Neural cell (in vitro differentiated cells): ENCODE measurements at regions not wholly inside any gene's neighbourhood (a gene's known extent, or its start where the extent isn't known, plus 50 kb on each side); places are given as distances from the start of the nearest gene placed in this dataset.

Experiments
- H2AFZ ChIP-seq: fragments of 200-600, 300-800 bp; sonication (generic), shearing (Covaris generic); 2 replicates; pipeline ENCODE4 v1.6.0; 2014; ENCODE audit warnings: low read depth, mild to moderate bottlenecking, antibody characterized with exemption, low read length, moderate library complexity
- H3F3A ChIP-seq: fragments of 200-600 bp; shearing (Covaris generic); 2 replicates; pipeline ENCODE4 v1.6.1; 2016; ENCODE audit warnings: mild to moderate bottlenecking, moderate library complexity, mixed read lengths, antibody characterized with exemption, low read length; ENCODE audit not compliant: insufficient read depth, poor library complexity, severe bottlenecking
- H3K27ac ChIP-seq: fragments of 200-600, 300-800 bp; sonication (generic), shearing (Covaris generic); 2 replicates; pipeline ENCODE4 v1.5.1; 2014; ENCODE audit warnings: mild to moderate bottlenecking, low read length, moderate library complexity
- H3K27me3 ChIP-seq: fragments of 300-800, 200-600 bp; sonication (generic), shearing (Covaris generic); 2 replicates; pipeline ENCODE4 v1.6.0; 2014; ENCODE audit warnings: mild to moderate bottlenecking, low read depth, low read length, moderate library complexity; ENCODE audit not compliant: insufficient read depth
- H3K36me3 ChIP-seq: fragments of 300-800, 200-600 bp; sonication (generic), shearing (Covaris generic); 2 replicates; pipeline ENCODE4 v1.5.1; 2014; ENCODE audit warnings: mild to moderate bottlenecking, antibody characterized with exemption, low read length, moderate library complexity; ENCODE audit not compliant: insufficient read depth
- H3K4me2 ChIP-seq: fragments of 300-800, 200-600 bp; sonication (generic), shearing (Covaris generic); 2 replicates; pipeline ENCODE4 v1.6.0; 2014; ENCODE audit warnings: mild to moderate bottlenecking, low read length
- H3K4me3 ChIP-seq: fragments of 300-800, 200-600 bp; sonication (generic), shearing (Covaris generic); 2 replicates; pipeline ENCODE4 v1.5.1; 2014; ENCODE audit warnings: mild to moderate bottlenecking, low read length, moderate library complexity
- H3K79me2 ChIP-seq: fragments of 200-600 bp; shearing (Covaris generic); replicated peaks from 2 replicates; pipeline ENCODE4 v1.6.0; 2014; ENCODE audit warnings: mild to moderate bottlenecking, low read length, moderate library complexity; ENCODE audit not compliant: insufficient read depth
- H3K9ac ChIP-seq: fragments of 300-800, 200-600 bp; sonication (generic), shearing (Covaris generic); 2 replicates; pipeline ENCODE4 v1.6.1; 2016; ENCODE audit warnings: mild to moderate bottlenecking, low read length, mixed read lengths
- H3K9me2 ChIP-seq: fragments of 200-600 bp; shearing (Covaris generic); 2 replicates; pipeline ENCODE4 v1.6.1; 2016; ENCODE audit warnings: mild to moderate bottlenecking, low read length, mixed read lengths; ENCODE audit not compliant: insufficient read depth
- H3K9me3 ChIP-seq: fragments of 200-600, 300-800 bp; sonication (generic), shearing (Covaris generic); 2 replicates; pipeline ENCODE4 v1.6.1; 2016; ENCODE audit warnings: mild to moderate bottlenecking, mixed run types, low read length, moderate library complexity, mixed read lengths
- H4K20me1 ChIP-seq: fragments of 200-600 bp; shearing (Covaris generic); 2 replicates; pipeline ENCODE4 v1.6.1; 2016; ENCODE audit warnings: mild to moderate bottlenecking, mixed run types; ENCODE audit not compliant: insufficient read depth
- CTCF ChIP-seq: fragments of 450-650 bp; IDR thresholded peaks from 2 replicates; pipeline ENCODE4 v1.5.1; 2014; ENCODE audit warnings: antibody characterized with exemption, mild to moderate bottlenecking, moderate library complexity; ENCODE audit not compliant: poor library complexity, severe bottlenecking
- EP300 ChIP-seq: fragments of 450-650 bp; conservative IDR thresholded peaks from 2 replicates; pipeline ENCODE4 v1.6.1; 2014; ENCODE audit warnings: antibody characterized with exemption, mild to moderate bottlenecking, moderate library complexity; ENCODE audit not compliant: poor library complexity, severe bottlenecking
- EZH2 ChIP-seq: fragments of 200-600, 300-800 bp; shearing (Covaris generic), sonication (generic); IDR thresholded peaks from 2 replicates; pipeline ENCODE4 v1.6.1; 2014; ENCODE audit warnings: antibody characterized with exemption, low read length, borderline replicate concordance, mild to moderate bottlenecking; ENCODE audit not compliant: insufficient read depth, poor library complexity, severe bottlenecking
- MXI1 ChIP-seq: fragments of 450-650 bp; conservative IDR thresholded peaks from 2 replicates; pipeline ENCODE4 v1.6.1; 2014; ENCODE audit warnings: antibody characterized with exemption, mild to moderate bottlenecking; ENCODE audit not compliant: poor library complexity, severe bottlenecking
- POLR2AphosphoS5 ChIP-seq: IDR thresholded peaks from 2 replicates; pipeline ENCODE4 v1.6.1; 2012
- RAD21 ChIP-seq: fragments of 450-650 bp; conservative IDR thresholded peaks from 2 replicates; pipeline ENCODE4 v1.6.1; 2014; ENCODE audit warnings: antibody characterized with exemption, mild to moderate bottlenecking, moderate library complexity
- REST ChIP-seq: IDR thresholded peaks from 2 replicates; pipeline ENCODE4 v1.6.1; 2012; ENCODE audit warnings: borderline replicate concordance
- SMC3 ChIP-seq: fragments of 450-650 bp; conservative IDR thresholded peaks from 2 replicates; pipeline ENCODE4 v1.6.1; 2014; ENCODE audit warnings: antibody characterized with exemption, mild to moderate bottlenecking, moderate library complexity; ENCODE audit not compliant: poor library complexity
- TAF1 ChIP-seq: IDR thresholded peaks from 2 replicates; pipeline ENCODE4 v1.6.1; 2012; ENCODE audit warnings: low read depth

GRCh38 chr3:56885879-56886278, 84.1 kb upstream of the ARHGEF3 start:
- H3K4me2 ChIP-seq, result no peak overlapping the region
- no peaks in the 10 kb centered on the region for H3K9me2 ChIP-seq
- TF ChIP-seq REST, result no peak
- no peak for TF ChIP-seq TAF1
- TF ChIP-seq RAD21, result no peak
- H3K27ac ChIP-seq, result no peak overlapping the region
- H3K4me3 ChIP-seq, result no peak overlapping the region
- H3K9me3 ChIP-seq, result no peaks in the 10 kb centered on the region
- no peaks in the 10 kb centered on the region for H3K27me3 ChIP-seq
- H3K79me2 ChIP-seq, result no peaks in the 10 kb centered on the region
- H3K36me3 ChIP-seq, result no peaks in the 10 kb centered on the region
- H2AFZ ChIP-seq, result no peak overlapping the region
- no peaks in the 10 kb centered on the region for H4K20me1 ChIP-seq
- H3K9ac ChIP-seq, result no peak overlapping the region
- H3F3A ChIP-seq, result no peaks in the 10 kb centered on the region

- Histone ChIP-seq H3K9ac (no peak overlapping the region), H3K27me3 (no peaks in the 10 kb centered on the region), H3K9me3 (no peaks in the 10 kb centered on the region), H3K4me3 (no peak overlapping the region), H3K4me2 (no peak overlapping the region), H2AFZ (no peak overlapping the region), H3K79me2 (no peaks in the 10 kb centered on the region), H4K20me1 (no peaks in the 10 kb centered on the region), H3K36me3 (no peaks in the 10 kb centered on the region), H3K27ac (no peak overlapping the region), H3F3A (no peaks in the 10 kb centered on the region), H3K9me2 (no peaks in the 10 kb centered on the region)
- no peak for TF ChIP-seq REST
- TF ChIP-seq POLR2AphosphoS5, result no peak
- TF ChIP-seq TAF1, result no peak
- TF ChIP-seq RAD21, result no peak
- TF ChIP-seq EZH2, result no peak
- no peak for TF ChIP-seq EP300
- TF ChIP-seq CTCF, result no peak
- TF ChIP-seq MXI1, result no peak
- no peak for TF ChIP-seq SMC3
Observed at GRCh38 chr3:56885453-56885852, 83.7 kb upstream of the ARHGEF3 start.
